Activated CD4-positive, alpha-beta T cell treated with anti-CD3 and anti-CD28 coated beads, Interleukin-2, amount 50 U/mL, for 48 hours (primary cell): ENCODE measurements at regions not wholly inside any gene's neighbourhood (a gene's known extent, or its start where the extent isn't known, plus 50 kb on each side); places are given as distances from the start of the nearest gene placed in this dataset.
A peak's percentile ranks its signal among the peaks of the same experiment; 100 is the strongest.

ENCODE experiments used
- DNase-seq, 2 experiments: peaks; one replicate each; pipeline ENCODE4 v3.0.0-alpha.2; 2020

- no peak for DNase-seq
Observed at GRCh38 chr12:130074661-130075406, 87.4 kb upstream of the FZD10 start.

- DNase-seq = no peak
Observed at GRCh38 chr12:130075497-130076076, 86.7 kb upstream of the FZD10 start.

GRCh38 chr12:130076126-130076525 lies 86.1 kb upstream of the FZD10 start:
- no peak for DNase-seq

- no peak for DNase-seq
Observed at GRCh38 chr12:130076752-130077151, 85.5 kb upstream of the FZD10 start.

- DNase-seq = no peak
Observed at GRCh38 chr12:130078852-130079251, 83.4 kb upstream of the FZD10 start.

- no peak for DNase-seq
Observed at GRCh38 chr12:130079279-130079678, 83.0 kb upstream of the FZD10 start.

- no peak for DNase-seq
Observed at GRCh38 chr12:130080205-130080604, 82.1 kb upstream of the FZD10 start.

GRCh38 chr12:130081117-130081805 lies 81.0 kb upstream of the FZD10 start:
- DNase-seq = no peak

- DNase-seq = no peak
Observed at GRCh38 chr12:130083002-130083401, 79.3 kb upstream of the FZD10 start.

GRCh38 chr12:130083734-130084133 lies 78.5 kb upstream of the FZD10 start:
- no peak for DNase-seq

GRCh38 chr12:130084359-130084758 lies 77.9 kb upstream of the FZD10 start:
- no peak for DNase-seq

GRCh38 chr12:130086248-130086647 lies 76.0 kb upstream of the FZD10 start:
- peak; percentile 2 to 6 for DNase-seq

GRCh38 chr12:130086797-130087196 lies 75.5 kb upstream of the FZD10 start:
- DNase-seq = no peak

- DNase-seq = peak in 1 of 2 experiments; percentile 3
Observed at GRCh38 chr12:130087222-130087621, 75.0 kb upstream of the FZD10 start.

- no peak for DNase-seq
Observed at GRCh38 chr12:130088504-130088903, 73.8 kb upstream of the FZD10 start.

GRCh38 chr12:130090542-130090941 lies 71.7 kb upstream of the FZD10 start:
- no peak for DNase-seq

GRCh38 chr12:130093380-130093779 lies 68.9 kb upstream of the FZD10 start:
- no peak for DNase-seq

- no peak for DNase-seq
Observed at GRCh38 chr12:130097342-130097741, 64.9 kb upstream of the FZD10 start.

- no peak for DNase-seq
Observed at GRCh38 chr12:130097798-130098255, 64.4 kb upstream of the FZD10 start.

GRCh38 chr12:130098301-130099005 lies 63.8 kb upstream of the FZD10 start:
- no peak for DNase-seq

- no peak for DNase-seq
Observed at GRCh38 chr12:130100634-130101362, 61.5 kb upstream of the FZD10 start.

GRCh38 chr12:130101370-130101769 lies 60.9 kb upstream of the FZD10 start:
- DNase-seq = no peak

- no peak for DNase-seq
Observed at GRCh38 chr12:130102266-130102665, 60.0 kb upstream of the FZD10 start.
